ENCODE measurements at regions not wholly inside any gene's neighbourhood (a gene's known extent, or its start where the extent isn't known, plus 50 kb on each side); places are given as distances from the start of the nearest gene placed in this dataset.

- Histone ChIP-seq H3K27ac (ENCODE audit: low read depth, low read length) (no peak overlapping the region), H3K9me3 (ENCODE audit: control insufficient read depth, insufficient read depth, low read length) (peaks cover 7% of the 10 kb centered on the region; the same call in 1 of the 2 replicates), H3K4me3 (ENCODE audit: low read depth, low read length) (no peak overlapping the region), H3K27me3 (ENCODE audit: control insufficient read depth, insufficient read depth, low read length) (no peaks in the 10 kb centered on the region)
- TF ChIP-seq CTCF (IDR thresholded peaks at IDR 0.05; ENCODE audit: low read depth, low read length), result no peak
- no peak for DNase-seq (ENCODE audit: low read depth, low spot score)
- CTCF ChIA-PET, result no interaction called here
- POLR2A ChIA-PET, result no interaction called here
These were observed 191.5 kb upstream of the ZNF536 start for GRCh38 chr19:30180691-30181090.

- no peak for DNase-seq (ENCODE audit: low read depth, low spot score)
- TF ChIP-seq CTCF (IDR thresholded peaks at IDR 0.05; ENCODE audit: low read depth, low read length), result no peak
- Histone ChIP-seq H3K4me3 (ENCODE audit: low read depth, low read length) (no peak overlapping the region), H3K9me3 (ENCODE audit: control insufficient read depth, insufficient read depth, low read length) (peaks cover 4% of the 10 kb centered on the region; the same call in 1 of the 2 replicates), H3K27me3 (ENCODE audit: control insufficient read depth, insufficient read depth, low read length) (no peaks in the 10 kb centered on the region), H3K27ac (ENCODE audit: low read depth, low read length) (no peak overlapping the region)
- CTCF ChIA-PET, result interaction anchor here (0.6 kb wide), 1 partner anchor 424 kb away, joined by 3 read pairs; no protein-coding TSS in a partner anchor
- POLR2A ChIA-PET, result no interaction called here
These were observed 188.2 kb upstream of the ZNF536 start for GRCh38 chr19:30183807-30184490.

- POLR2A ChIA-PET, result no interaction called here
These were observed 170.1 kb upstream of the ZNF536 start for GRCh38 chr19:30202060-30202600.

GRCh38 chr19:30204721-30205120, 167.5 kb upstream of the ZNF536 start:
- POLR2A ChIA-PET, result no interaction called here
- Histone ChIP-seq H3K9me3 (ENCODE audit: control insufficient read depth, insufficient read depth, low read length) (peaks cover 48% of the 10 kb centered on the region), H3K27ac (ENCODE audit: low read depth, low read length) (no peak overlapping the region), H3K27me3 (ENCODE audit: control insufficient read depth, insufficient read depth, low read length) (no peaks in the 10 kb centered on the region), H3K4me3 (ENCODE audit: low read depth, low read length) (no peak overlapping the region)
- no peak for TF ChIP-seq CTCF (IDR thresholded peaks at IDR 0.05; ENCODE audit: low read depth, low read length)
- DNase-seq (ENCODE audit: low read depth, low spot score), result no peak
- CTCF ChIA-PET, result interaction anchor here (0.7 kb wide), 1 partner anchor 331 kb away, joined by 10 read pairs; no protein-coding TSS in a partner anchor

More at GRCh38 chr19:30202060-30202600, 170.1 kb upstream of the ZNF536 start:
- Histone ChIP-seq H3K9me3 (ENCODE audit: control insufficient read depth, insufficient read depth, low read length) (peaks cover 41% of the 10 kb centered on the region), H3K27ac (ENCODE audit: low read depth, low read length) (no peak overlapping the region), H3K4me3 (ENCODE audit: low read depth, low read length) (no peak overlapping the region), H3K27me3 (ENCODE audit: control insufficient read depth, insufficient read depth, low read length) (no peaks in the 10 kb centered on the region)
- no peak for DNase-seq (ENCODE audit: low read depth, low spot score)
- no peak for TF ChIP-seq CTCF (IDR thresholded peaks at IDR 0.05; ENCODE audit: low read depth, low read length)
- CTCF ChIA-PET, result no interaction called here

GRCh38 chr19:30206187-30206586, 166.0 kb upstream of the ZNF536 start:
- CTCF ChIA-PET, result no interaction called here

More at GRCh38 chr19:30206187-30206586, 166.0 kb upstream of the ZNF536 start:
- POLR2A ChIA-PET, result no interaction called here
- Histone ChIP-seq H3K4me3 (ENCODE audit: low read depth, low read length) (no peak overlapping the region), H3K27me3 (ENCODE audit: control insufficient read depth, insufficient read depth, low read length) (no peaks in the 10 kb centered on the region), H3K27ac (ENCODE audit: low read depth, low read length) (no peak overlapping the region), H3K9me3 (ENCODE audit: control insufficient read depth, insufficient read depth, low read length) (peaks cover 53% of the 10 kb centered on the region)
- no peak for TF ChIP-seq CTCF (IDR thresholded peaks at IDR 0.05; ENCODE audit: low read depth, low read length)
- DNase-seq (ENCODE audit: low read depth, low spot score), result no peak

All from AG04450 (cell line).